H9 (cell line): ENCODE measurements at regions not wholly inside any gene's neighbourhood (a gene's known extent, or its start where the extent isn't known, plus 50 kb on each side); places are given as distances from the start of the nearest gene placed in this dataset.

ENCODE experiments used
- DNase-seq: peaks from one replicate; pipeline ENCODE4 v3.0.0-alpha.2; 2017
- H2AFZ ChIP-seq: one replicate; pipeline ENCODE4 v1.6.1; 2013; ENCODE audit warnings: mild to moderate bottlenecking, low read length, control low read depth, moderate library complexity
- H2AK5ac ChIP-seq: 2 replicates; pipeline ENCODE4 v1.6.1; 2013; ENCODE audit warnings: low read length, control low read depth, mixed read lengths; ENCODE audit not compliant: insufficient read length
- H2BK120ac ChIP-seq: one replicate; pipeline ENCODE4 v1.6.1; 2013; ENCODE audit warnings: low read depth, mild to moderate bottlenecking, low read length, control low read depth, inconsistent platforms; ENCODE audit not compliant: poor library complexity, severe bottlenecking
- H2BK12ac ChIP-seq: 2 replicates; pipeline ENCODE4 v1.6.1; 2013; ENCODE audit warnings: low read length, control low read depth, mixed read lengths, low read depth; ENCODE audit not compliant: insufficient read length
- H2BK15ac ChIP-seq: 2 replicates; pipeline ENCODE4 v1.6.1; 2013; ENCODE audit warnings: low read depth, low read length, control low read depth
- H2BK20ac ChIP-seq: one replicate; pipeline ENCODE4 v1.6.1; 2013; ENCODE audit warnings: low read depth, mild to moderate bottlenecking, low read length, control low read depth, inconsistent platforms; ENCODE audit not compliant: poor library complexity, severe bottlenecking
- H2BK5ac ChIP-seq: 2 replicates; pipeline ENCODE4 v1.6.1; 2013; ENCODE audit warnings: low read length, control low read depth, mixed read lengths; ENCODE audit not compliant: insufficient read length
- H3K14ac ChIP-seq: 2 replicates; pipeline ENCODE4 v1.6.1; 2013; ENCODE audit warnings: low read length, control low read depth; ENCODE audit not compliant: insufficient read depth
- H3K18ac ChIP-seq: 2 replicates; pipeline ENCODE4 v1.6.1; 2013; ENCODE audit warnings: low read depth, mild to moderate bottlenecking, mixed read lengths, low read length, control low read depth; ENCODE audit not compliant: insufficient read length
- H3K23ac ChIP-seq: 2 replicates; pipeline ENCODE4 v1.6.1; 2013; ENCODE audit warnings: low read length, control low read depth, mixed read lengths, low read depth; ENCODE audit not compliant: insufficient read length
- H3K23me2 ChIP-seq: 2 replicates; pipeline ENCODE4 v1.6.1; 2013; ENCODE audit warnings: low read depth, mild to moderate bottlenecking, mixed read lengths, low read length, control low read depth; ENCODE audit not compliant: insufficient read length, poor library complexity, severe bottlenecking
- H3K27ac ChIP-seq: 2 replicates; pipeline ENCODE4 v1.5.1; 2013; ENCODE audit warnings: low read length, control low read depth, mixed read lengths, low read depth; ENCODE audit not compliant: insufficient read length
- H3K27me3 ChIP-seq: 2 replicates; pipeline ENCODE4 v1.6.1; 2013; ENCODE audit warnings: low read length, control low read depth, inconsistent platforms; ENCODE audit not compliant: insufficient read depth
- H3K4ac ChIP-seq: 2 replicates; pipeline ENCODE4 v1.6.1; 2013; ENCODE audit warnings: low read depth, mild to moderate bottlenecking, control low read depth, inconsistent platforms, low read length, moderate library complexity
- H3K4me1 ChIP-seq: 2 replicates; pipeline ENCODE4 v1.6.1; 2013; ENCODE audit warnings: low read length, control low read depth, inconsistent platforms; ENCODE audit not compliant: insufficient read depth
- H3K4me2 ChIP-seq: 2 replicates; pipeline ENCODE4 v1.6.1; 2013; ENCODE audit warnings: low read length, control low read depth, mixed read lengths; ENCODE audit not compliant: insufficient read length, insufficient read depth
- H3K56ac ChIP-seq: 2 replicates; pipeline ENCODE4 v1.6.1; 2013; ENCODE audit warnings: low read depth, mild to moderate bottlenecking, mixed read lengths, low read length, control low read depth; ENCODE audit not compliant: insufficient read length
- H3K79me1 ChIP-seq: 2 replicates; pipeline ENCODE4 v1.6.1; 2013; ENCODE audit warnings: low read depth, mild to moderate bottlenecking, moderate library complexity, low read length, control low read depth, inconsistent platforms; ENCODE audit not compliant: insufficient read depth, poor library complexity, severe bottlenecking
- H3K79me2 ChIP-seq: 2 replicates; pipeline ENCODE4 v1.6.1; 2013; ENCODE audit warnings: low read length, control low read depth, inconsistent platforms; ENCODE audit not compliant: insufficient read depth
- H3K9ac ChIP-seq: 2 replicates; pipeline ENCODE4 v1.6.1; 2013; ENCODE audit warnings: low read length, control low read depth, mixed read lengths; ENCODE audit not compliant: insufficient read length; ENCODE audit errors: extremely low read depth
- H3K9me3 ChIP-seq: one replicate; pipeline ENCODE4 v1.6.1; 2013; ENCODE audit warnings: low read depth, low read length, inconsistent platforms; ENCODE audit not compliant: control insufficient read depth
- H3T11ph ChIP-seq: one replicate; pipeline ENCODE4 v1.6.1; 2013; ENCODE audit warnings: mild to moderate bottlenecking, low read length, control low read depth, inconsistent platforms
- H4K20me1 ChIP-seq: one replicate; pipeline ENCODE4 v1.6.1; 2013; ENCODE audit not compliant: control insufficient read depth, insufficient read length, insufficient read depth
- H4K5ac ChIP-seq: 2 replicates; pipeline ENCODE4 v1.6.1; 2013; ENCODE audit warnings: low read depth, mild to moderate bottlenecking, mixed read lengths, low read length, control low read depth; ENCODE audit not compliant: insufficient read length
- H4K8ac ChIP-seq: replicated peaks from 2 replicates; pipeline ENCODE4 v1.6.1; 2013; ENCODE audit warnings: low read length, control low read depth, mixed read lengths, low read depth; ENCODE audit not compliant: insufficient read length
- H4K91ac ChIP-seq: 2 replicates; pipeline ENCODE4 v1.6.1; 2013; ENCODE audit warnings: low read depth, mild to moderate bottlenecking, moderate library complexity, mixed read lengths, low read length, control low read depth; ENCODE audit not compliant: insufficient read length
- H3K27ac Mint-ChIP-seq, 3 experiments: 2 replicates in 2 of 3; 3 replicates in 1 of 3; pipeline ENCODE4 v1.8.0; 2020 to 2021; ENCODE audit warnings: mixed read lengths in 3 of 3, mild to moderate bottlenecking in 1 of 3, moderate library complexity in 1 of 3
- H3K27me3 Mint-ChIP-seq: 2 replicates; pipeline ENCODE4 v1.8.0; 2021; ENCODE audit warnings: low read depth, mild to moderate bottlenecking, moderate library complexity, mixed read lengths
- H3K36me3 Mint-ChIP-seq, 3 experiments: 2 replicates in 2 of 3; 3 replicates in 1 of 3; pipeline ENCODE4 v1.8.0; 2020 to 2021; ENCODE audit warnings: low read depth in 3 of 3, mixed read lengths in 3 of 3; ENCODE audit not compliant: insufficient read depth in 1 of 3
- H3K4me1 Mint-ChIP-seq, 2 experiments: 2 replicates each; pipeline ENCODE4 v1.8.0; 2020; ENCODE audit warnings: mixed read lengths in 2 of 2
- H3K4me3 Mint-ChIP-seq, 2 experiments: 2 replicates in 1 of 2; 3 replicates in 1 of 2; pipeline ENCODE4 v1.8.0; 2020 to 2021; ENCODE audit warnings: mild to moderate bottlenecking in 2 of 2, mixed read lengths in 2 of 2, moderate library complexity in 1 of 2
- H3K9me3 Mint-ChIP-seq, 2 experiments: 2 replicates in 1 of 2; 3 replicates in 1 of 2; pipeline ENCODE4 v1.8.0; 2020; ENCODE audit warnings: mild to moderate bottlenecking in 2 of 2, mixed read lengths in 2 of 2, moderate library complexity in 1 of 2
- CTCF ChIP-seq: fragments of 200-600 bp; sonication (generic); conservative IDR thresholded peaks from 3 replicates; pipeline ENCODE4 v1.8.0; 2021; ENCODE audit warnings: antibody characterized with exemption, mild to moderate bottlenecking
- WGBS: extraction: QIAGEN DNeasy Blood & Tissue Kit; methylation state at CpG from one replicate; pipeline ENCODE4 v1.1.7; 2013; ENCODE audit warnings: missing lambda C conversion rate, low lambda C conversion rate, mixed read lengths; ENCODE audit not compliant: insufficient read length; ENCODE audit errors: extremely low coverage; 5-methylcytosine and 5-hydroxymethylcytosine counted together

GRCh38 chr2:153195342-153195741 lies 283.2 kb downstream of the RPRM start:
- no peaks in the 10 kb centered on the region for H3K27me3 Mint-ChIP-seq
- no CpG with 5 or more reads among the region's 2 CpGs for WGBS

More at GRCh38 chr2:153195342-153195741, 283.2 kb downstream of the RPRM start:
- Histone ChIP-seq H3K4me2 (no peak overlapping the region), H4K20me1 (no peaks in the 10 kb centered on the region), H3K27ac (no peak overlapping the region), H4K8ac (no peak overlapping the region), H2BK12ac (no peak overlapping the region), H2BK15ac (no peak overlapping the region), H3K4me1 (no peaks in the 10 kb centered on the region), H3T11ph (no peak overlapping the region), H3K4ac (no peak overlapping the region), H2AFZ (no peak overlapping the region), H2AK5ac (no peak overlapping the region), H2BK5ac (no peak overlapping the region), H3K79me2 (no peaks in the 10 kb centered on the region), H4K5ac (no peak overlapping the region), H3K9ac (no peak overlapping the region), H3K56ac (no peak overlapping the region), H3K9me3 (no peaks in the 10 kb centered on the region), H3K18ac (no peak overlapping the region), H3K23ac (no peak overlapping the region), H2BK120ac (no peak overlapping the region), H3K23me2 (no peaks in the 10 kb centered on the region), H3K14ac (no peak overlapping the region), H3K79me1 (no peaks in the 10 kb centered on the region), H3K27me3 (no peaks in the 10 kb centered on the region), H4K91ac (no peak overlapping the region), H2BK20ac (no peak overlapping the region)
- no peaks in the 10 kb centered on the region for H3K9me3 Mint-ChIP-seq
- H3K4me3 Mint-ChIP-seq = no peak overlapping the region
- H3K36me3 Mint-ChIP-seq = no peaks in the 10 kb centered on the region; a peak in 1 of 7 replicates
- H3K27ac Mint-ChIP-seq = no peak overlapping the region; a peak in 1 of 7 replicates
- TF ChIP-seq CTCF = no peak
- no peak for DNase-seq
- H3K4me1 Mint-ChIP-seq = peaks cover 6 to 10% of the 10 kb centered on the region in 2 experiments
